Neural progenitor cell (in vitro differentiated cells): ENCODE measurements at regions not wholly inside any gene's neighbourhood (a gene's known extent, or its start where the extent isn't known, plus 50 kb on each side); places are given as distances from the start of the nearest gene placed in this dataset.

Experiments used
- CTCF ChIP-seq: fragments of 200-600 bp; sonication (generic); IDR thresholded peaks from 2 replicates; pipeline ENCODE4 v1.5.1; 2017; ENCODE audit warnings: antibody characterized with exemption, mild to moderate bottlenecking
- EZH2 ChIP-seq: fragments of 200-600 bp; sonication (generic); IDR thresholded peaks from 2 replicates; pipeline ENCODE4 v1.6.1; 2017; ENCODE audit warnings: antibody characterized with exemption, mild to moderate bottlenecking, moderate library complexity
- EZH2phosphoT487 ChIP-seq: fragments of 200-600 bp; sonication (generic); IDR thresholded peaks from 2 replicates; pipeline ENCODE4 v1.6.1; 2017; ENCODE audit warnings: antibody characterized with exemption

GRCh38 chr4:144799486-144799885 is 153.5 kb downstream of the HHIP start:
- TF ChIP-seq CTCF (no peak), EZH2 (no peak), EZH2phosphoT487 (no peak)
